ENCODE measurements at regions not wholly inside any gene's neighbourhood (a gene's known extent, or its start where the extent isn't known, plus 50 kb on each side); places are given as distances from the start of the nearest gene placed in this dataset.

- no peak for TF ChIP-seq ZNF547 (CRISPR knock-in tag; IDR thresholded peaks at IDR 0.05)
- no peak for TF ChIP-seq ZNF18 (CRISPR knock-in tag; IDR thresholded peaks at IDR 0.05; ENCODE audit: insufficient replicate concordance)
- no peak for TF ChIP-seq NR2F1 (CRISPR knock-in tag; IDR thresholded peaks at IDR 0.05)
- TF ChIP-seq ZNF30 (CRISPR knock-in tag; IDR thresholded peaks at IDR 0.05): no peak
- TF ChIP-seq ZNF274 (CRISPR knock-in tag; IDR thresholded peaks at IDR 0.05): no peak
- no peak for TF ChIP-seq RBFOX2 (IDR thresholded peaks at IDR 0.05; ENCODE audit: low read depth, low read length)
- no peak for TF ChIP-seq ZNF549 (CRISPR knock-in tag; IDR thresholded peaks at IDR 0.05)
- TF ChIP-seq SPEN (CRISPR knock-in tag; IDR thresholded peaks at IDR 0.05; ENCODE audit: low read depth): no peak
- no peak for TF ChIP-seq USF2 (IDR thresholded peaks at IDR 0.05; ENCODE audit: low read depth, low read length)
- TF ChIP-seq USF2 (CRISPR knock-in tag; IDR thresholded peaks at IDR 0.05; ENCODE audit: borderline replicate concordance): no peak
Measured at GRCh38 chr1:190595438-190595837, 117.8 kb upstream of the BRINP3 start.

Measured in HepG2 (cell line).